ENCODE measurements at regions not wholly inside any gene's neighbourhood (a gene's known extent, or its start where the extent isn't known, plus 50 kb on each side); places are given as distances from the start of the nearest gene placed in this dataset.
"Not testable (repeated sequence)": the region's sequence is repeated elsewhere in the genome, so short reads cannot be mapped to it uniquely, and the experiment has no call there.

- DNase-seq = no peak
Observed at GRCh38 chr22:49694462-49695260, 133.0 kb downstream of the BRD1 start.

DNA sequence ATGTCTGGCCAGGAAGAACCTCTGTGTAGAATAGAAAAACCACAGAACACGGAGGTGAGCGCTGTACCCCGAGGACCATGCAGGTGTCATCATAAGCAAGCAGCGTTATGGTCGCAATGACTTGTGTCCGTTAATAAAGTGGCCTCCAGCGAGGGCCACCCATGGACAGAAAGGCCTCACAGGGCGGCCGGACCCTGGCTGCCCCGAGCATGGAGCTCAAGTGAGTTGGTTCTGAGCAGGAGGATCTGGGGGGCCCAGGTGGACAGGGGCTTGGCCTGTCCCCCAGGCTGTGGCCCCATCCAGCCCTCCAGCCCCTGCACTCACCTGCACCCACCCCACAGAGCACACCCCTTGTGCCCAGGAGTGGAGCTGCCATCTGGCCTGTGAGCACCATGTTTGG, 133.8 kb downstream of the BRD1 start:
- no peak for DNase-seq

GRCh38 chr22:49693416-49693815, 134.3 kb downstream of the BRD1 start:
- no peak for DNase-seq

DNA sequence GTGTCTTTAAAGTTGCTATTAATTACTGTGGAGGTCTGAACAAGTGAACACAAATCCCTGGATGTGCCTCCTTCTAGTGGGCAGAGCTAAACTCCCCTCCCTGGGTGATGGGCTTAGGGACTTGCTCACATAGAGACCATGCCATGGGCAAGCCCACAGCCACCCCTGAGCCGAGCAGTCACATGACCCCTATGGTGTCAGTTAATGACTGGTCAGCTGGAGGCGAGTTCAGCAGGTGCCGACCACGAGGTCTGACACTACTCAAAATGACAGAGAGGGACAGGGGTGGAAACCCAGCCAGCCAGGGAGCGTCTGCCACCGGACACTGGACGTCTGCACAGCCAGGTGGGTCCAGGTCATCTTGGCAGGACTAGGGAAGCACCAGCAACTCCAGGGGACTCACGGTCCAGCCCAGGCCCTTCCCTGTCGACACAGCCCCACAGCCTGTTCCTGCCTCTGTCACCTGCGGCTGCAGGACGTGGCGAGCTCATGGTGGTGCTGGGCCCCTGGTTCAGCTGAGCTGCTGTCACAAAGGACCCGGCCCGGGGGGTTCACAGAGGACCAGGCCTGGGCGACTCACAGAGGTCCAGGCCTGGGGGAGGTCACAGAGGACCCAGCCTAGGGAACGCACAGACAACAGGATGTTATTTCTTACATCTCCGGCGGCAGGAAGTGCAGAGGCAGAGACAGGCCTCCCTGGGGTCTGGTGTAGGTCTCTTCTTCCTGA, 135.0 kb downstream of the BRD1 start:
- no peak for DNase-seq

GRCh38 chr22:49691256-49691655, 136.4 kb downstream of the BRD1 start:
- DNase-seq = no peak

DNA sequence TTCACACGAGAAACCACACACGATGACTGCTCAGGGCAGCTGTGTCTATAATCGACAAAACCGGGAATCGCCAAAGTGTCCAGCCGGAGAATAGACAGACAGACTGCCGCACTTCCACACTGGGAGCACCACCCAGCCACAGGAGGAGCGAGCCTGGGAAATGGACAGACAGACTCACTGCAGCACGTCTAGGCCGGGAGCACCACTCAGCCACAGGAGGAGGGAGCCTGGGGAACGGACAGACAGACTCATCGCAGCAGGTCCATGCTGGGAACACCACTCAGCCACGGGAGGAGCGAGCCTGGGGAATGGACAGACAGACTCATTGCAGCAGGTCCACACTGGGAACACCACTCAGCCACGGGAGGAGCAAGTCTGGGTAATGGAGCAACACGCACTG, 137.2 kb downstream of the BRD1 start:
- DNase-seq = no peak

GRCh38 chr22:49689858-49690257, 137.8 kb downstream of the BRD1 start:
- no peak for DNase-seq

- no peak for DNase-seq
Observed at GRCh38 chr22:49689255-49689770, 138.4 kb downstream of the BRD1 start.

DNA sequence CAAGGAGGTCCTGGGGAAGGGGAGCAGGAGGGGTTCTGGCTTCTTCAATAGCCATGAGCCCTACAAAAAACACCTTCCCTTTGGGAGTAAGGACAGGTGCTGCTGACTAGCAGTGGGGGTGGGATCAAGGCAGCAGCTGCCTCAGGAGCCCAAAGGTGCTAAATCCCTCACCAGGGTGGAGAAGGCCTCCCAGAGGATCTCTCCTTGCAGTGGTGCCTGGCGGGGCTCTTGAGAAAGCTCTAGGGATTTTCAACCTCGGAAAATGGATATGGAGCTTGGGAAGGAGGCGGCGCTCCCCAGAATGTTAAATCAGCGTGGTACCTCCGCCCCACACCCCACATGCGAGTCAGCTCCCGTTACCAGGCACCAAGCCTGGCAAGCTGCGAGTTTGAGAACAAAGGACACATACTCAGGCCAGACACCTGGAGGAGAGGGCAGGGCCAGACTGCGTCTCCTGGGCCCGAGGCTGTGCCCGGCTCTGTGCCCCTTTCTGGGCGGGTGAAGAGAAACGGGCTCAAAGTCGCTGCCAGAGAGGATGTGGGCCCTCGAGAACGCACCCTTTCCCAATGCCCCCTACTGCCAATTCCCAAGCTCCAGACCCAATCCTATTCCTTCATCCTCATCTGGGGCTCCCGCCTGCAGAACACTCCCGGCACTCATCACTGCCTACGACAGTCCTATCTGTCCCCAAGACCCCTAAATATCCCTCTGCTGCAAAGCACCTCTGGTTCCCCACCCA, 139.0 kb downstream of the BRD1 start:
- DNase-seq = no peak

DNA sequence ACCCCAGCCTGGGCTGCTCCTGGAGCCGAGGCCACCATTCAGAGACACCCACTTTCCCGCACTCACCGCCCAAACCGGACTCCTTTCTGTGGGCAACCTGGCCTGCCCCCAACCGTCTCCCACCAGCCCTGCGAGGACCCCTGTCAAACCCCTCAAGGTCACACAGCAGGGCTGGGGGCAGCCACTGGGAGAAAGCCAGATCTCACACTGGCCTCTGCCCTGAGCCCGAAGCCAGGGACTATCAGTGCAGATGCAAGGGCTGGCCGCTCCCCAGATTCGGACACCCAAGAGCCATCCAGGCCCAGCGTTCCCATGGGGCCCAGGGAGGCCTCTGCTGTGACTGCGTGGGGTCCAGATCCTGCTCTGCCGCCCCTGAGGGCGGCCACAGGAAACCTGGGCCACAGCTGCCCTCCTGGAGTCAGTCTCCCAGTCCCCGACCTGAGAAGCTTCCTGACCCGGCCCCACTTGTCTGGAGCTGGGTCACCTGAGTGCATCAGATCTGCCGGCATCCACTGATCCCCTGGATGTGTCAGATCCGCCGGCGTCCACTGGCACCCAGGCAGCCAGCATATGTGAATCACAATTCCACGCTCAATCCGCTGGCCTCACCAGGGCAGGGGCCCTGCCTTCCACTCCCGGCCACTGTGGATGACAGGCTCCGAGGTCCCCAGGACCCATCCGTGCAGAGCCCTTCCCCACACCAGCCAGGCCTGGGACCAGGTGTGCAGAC, 139.7 kb downstream of the BRD1 start:
- DNase-seq = no peak

DNA sequence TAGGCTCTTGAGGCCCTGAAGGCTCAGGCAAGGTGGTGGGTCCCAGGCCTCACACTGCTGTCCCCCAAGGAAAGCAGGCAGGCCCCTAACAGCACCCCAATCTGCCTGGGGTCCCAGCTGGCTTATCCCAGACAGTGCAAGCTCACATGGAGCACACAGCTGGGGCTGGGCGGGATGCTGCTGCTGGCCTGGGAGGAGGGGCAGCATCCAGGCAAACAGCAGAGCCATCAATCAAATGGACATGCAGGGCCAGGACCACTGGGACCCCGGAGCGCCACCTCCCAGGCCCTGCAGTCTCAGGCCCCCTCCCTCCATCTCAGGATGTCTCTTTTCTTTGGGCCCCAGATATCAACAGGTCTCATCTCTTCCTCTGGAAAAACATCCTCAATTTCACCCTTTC, 140.3 kb downstream of the BRD1 start:
- no peak for DNase-seq

DNA sequence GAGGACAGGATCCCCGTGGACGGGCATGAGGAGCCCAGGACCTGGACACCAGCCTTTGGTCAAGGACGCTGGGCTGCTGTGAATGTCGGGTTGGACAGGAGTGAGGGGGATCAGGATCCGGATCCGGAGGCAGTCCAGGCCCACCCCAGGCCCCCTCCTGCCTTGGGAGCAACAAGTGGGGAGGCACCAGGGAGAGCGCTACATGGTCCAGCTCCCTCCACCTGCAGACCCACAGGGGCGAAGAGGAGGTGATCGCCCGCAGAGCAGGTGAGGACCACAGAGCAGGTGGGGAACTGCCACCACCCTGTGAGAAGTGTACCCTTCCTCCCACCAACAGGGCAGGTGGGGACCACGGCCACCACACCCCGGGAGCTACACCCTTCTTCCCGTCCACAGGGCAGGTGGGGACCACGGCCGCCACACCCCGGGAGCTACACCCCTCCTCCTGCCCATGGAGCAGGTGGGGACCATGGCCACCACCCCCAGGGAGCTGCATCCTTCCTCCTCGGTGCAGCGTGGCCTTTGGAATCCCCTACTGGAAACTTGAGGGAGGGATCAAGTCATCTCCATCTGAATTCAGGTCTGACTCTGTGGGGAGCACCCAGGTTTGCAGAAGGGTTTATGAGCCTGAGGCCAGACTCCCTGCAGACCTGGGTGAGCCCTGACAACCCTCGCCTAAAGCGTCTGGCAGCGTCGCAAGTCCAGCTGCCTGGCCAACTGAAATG, 141.0 kb downstream of the BRD1 start:
- DNase-seq = no peak

DNA sequence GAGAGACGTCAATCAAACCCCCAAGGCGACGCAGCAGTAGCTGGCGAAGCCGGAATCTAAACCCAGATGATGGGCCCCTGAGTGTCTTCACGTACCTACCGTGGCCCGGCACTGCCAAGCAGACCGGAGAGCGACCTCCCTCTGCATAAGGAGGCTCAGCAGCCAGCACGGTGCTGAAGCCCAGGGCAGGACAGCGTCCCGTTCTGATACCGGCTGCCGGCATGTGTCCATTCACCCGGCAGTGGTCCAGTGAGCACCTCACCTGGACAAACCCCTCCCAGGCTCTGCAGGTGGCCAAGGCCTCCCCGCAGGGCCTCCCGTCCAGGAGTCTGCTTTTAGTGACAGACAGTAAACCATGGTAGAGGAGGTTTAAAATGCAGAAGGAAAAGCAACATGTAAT, 142.0 kb downstream of the BRD1 start:
- DNase-seq = no peak

DNA sequence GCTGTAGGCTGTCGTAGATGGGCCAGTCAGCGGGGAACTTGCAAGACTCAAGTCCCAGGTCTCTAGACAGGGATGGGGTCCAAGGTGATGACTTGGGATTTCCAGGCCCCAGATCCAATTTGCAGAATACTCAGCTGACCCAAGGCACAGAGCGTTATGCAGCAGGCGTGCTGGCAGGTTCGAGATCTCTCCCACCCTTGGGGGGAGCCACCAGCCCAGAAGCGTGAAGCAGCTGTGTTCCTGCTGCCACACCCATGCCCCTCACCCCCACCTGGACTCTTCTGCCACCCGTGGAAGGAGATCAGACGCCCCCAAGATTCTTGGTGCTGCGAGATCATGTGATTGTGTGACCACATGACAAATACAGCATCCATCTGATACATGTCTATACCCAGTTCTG, 142.6 kb downstream of the BRD1 start:
- DNase-seq = no peak

- DNase-seq = no peak
Observed at GRCh38 chr22:49683032-49683431, 144.6 kb downstream of the BRD1 start.

GRCh38 chr22:49680819-49681218, 146.9 kb downstream of the BRD1 start:
- DNase-seq = not testable (repeated sequence)

DNA sequence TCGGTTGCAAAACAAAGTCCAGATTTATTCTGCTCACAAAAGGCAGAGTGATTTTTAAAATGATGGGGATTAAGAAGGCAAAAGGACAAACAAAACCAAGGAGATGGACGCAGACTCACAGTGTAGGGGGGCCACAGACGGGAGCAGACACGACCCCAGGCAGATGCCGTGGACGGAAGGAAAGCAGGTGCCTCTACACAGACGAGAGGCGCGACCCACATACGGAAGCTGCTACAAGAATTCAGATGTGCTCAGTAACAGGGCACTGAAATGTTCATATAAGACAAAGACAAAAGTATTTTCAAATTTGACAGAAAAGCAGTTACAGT, 148.9 kb downstream of the BRD1 start:
- no peak for DNase-seq

DNA sequence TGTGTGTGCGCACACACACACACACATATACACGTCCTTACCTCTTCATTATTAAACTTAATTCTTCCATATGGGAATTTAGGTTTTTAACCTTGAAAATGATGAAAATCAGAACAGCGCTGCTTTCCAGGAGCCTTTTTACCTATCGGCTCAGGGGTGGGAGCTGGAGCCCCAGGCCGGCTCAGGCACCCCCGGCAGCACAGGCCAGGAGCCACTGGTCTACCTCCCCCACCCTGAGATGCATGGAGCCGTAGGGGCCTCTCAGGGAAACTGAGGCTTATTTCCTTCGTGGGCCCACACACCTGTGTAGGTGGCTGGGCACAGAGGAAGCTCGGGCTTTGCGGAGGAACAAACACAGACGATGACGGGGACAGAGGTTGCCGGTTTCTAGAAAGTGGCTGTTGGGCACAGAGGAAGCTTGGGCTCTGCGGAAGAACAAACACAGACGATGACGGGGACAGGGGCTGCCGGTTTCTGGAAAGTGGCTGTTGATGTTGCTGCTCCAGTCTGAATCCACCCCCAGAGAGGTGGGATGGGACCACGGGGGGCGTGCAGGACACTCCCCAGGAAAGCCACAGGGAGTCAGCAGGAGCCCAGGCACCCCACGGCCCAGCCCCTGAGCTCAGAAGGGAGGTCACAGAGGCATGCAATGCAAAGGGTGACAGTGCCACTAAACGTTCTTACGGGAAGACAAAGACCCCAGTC, 149.4 kb downstream of the BRD1 start:
- no peak for DNase-seq

GRCh38 chr22:49677495-49677889, 150.2 kb downstream of the BRD1 start:
- no peak for DNase-seq

DNA sequence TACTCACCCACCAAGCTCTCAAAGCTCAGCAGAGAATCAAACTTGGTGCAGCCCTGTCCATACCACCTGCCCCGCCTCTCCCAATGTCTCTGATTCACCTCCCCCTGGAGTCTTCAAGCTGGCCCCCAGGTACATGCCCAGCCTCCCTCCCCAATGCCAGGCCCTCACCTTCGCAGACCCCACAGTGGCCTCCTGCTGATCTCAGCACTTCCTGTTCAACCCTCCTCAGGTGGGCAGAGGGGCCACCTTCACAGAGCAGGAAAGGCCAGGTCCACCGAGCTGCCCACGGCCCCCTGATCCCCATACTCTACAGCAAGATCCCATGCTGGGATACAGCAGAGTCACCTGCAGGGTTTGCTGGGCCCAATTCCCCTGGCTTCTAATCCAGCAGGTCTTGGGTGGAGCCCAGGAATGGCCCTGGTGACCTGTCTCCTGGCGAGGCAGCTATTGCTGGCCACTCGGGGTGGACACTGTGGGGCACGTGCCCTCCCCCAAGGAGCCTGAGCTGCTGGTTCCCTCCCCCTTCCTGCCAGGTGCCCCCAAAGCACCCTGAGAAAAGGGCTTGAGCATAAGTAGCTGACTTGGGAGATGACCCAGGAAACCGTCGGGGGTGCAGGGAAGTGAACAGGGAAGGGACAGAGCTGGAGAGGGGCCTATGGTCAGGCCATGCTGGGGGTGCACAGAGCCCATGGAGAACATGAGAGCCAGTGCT, 150.7 kb downstream of the BRD1 start:
- DNase-seq = no peak

DNA sequence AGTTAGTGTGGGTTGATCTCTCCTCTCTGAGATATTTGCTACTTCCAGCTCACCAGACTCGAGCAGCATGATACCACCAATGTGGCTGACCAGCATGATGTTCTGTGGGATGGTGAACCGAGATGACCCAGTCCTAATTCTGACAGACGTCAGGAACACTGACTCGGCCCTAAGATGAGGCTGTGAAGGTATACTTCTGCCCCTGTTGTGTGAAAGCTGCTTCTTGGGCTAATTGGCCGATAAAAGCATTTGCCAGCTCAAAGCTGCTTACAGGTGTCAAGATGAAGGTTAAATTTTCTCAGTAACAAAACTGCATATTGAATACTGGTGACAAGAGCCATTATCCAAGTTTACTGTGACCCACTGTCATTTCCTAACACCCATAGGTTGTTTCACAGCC, 151.4 kb downstream of the BRD1 start:
- no peak for DNase-seq
